ENCODE measurements at regions not wholly inside any gene's neighbourhood (a gene's known extent, or its start where the extent isn't known, plus 50 kb on each side); places are given as distances from the start of the nearest gene placed in this dataset.

DNA sequence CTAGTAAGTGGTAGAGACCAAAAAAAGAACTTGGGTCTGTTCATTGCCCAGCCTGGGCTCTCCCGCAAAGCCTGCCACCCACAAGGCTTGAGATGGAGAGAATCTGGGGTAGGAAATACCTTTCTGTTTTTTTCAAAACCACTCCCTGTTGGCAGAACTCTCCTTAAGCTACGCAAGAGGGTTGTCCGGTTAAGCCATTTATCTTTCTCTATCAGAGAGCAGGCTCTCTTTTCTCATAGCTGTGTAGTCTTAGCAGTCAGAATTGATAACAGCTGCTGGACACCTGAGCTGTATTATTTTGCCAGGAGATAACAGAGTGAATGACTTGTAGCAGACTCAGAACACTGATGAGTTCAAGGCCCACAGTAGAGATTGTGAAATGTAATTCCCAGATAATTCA, 1088.1 kb downstream of the TSN start:
- no peak overlapping the region for H3K27ac ChIP-seq
- TF ChIP-seq, protein P1, sequence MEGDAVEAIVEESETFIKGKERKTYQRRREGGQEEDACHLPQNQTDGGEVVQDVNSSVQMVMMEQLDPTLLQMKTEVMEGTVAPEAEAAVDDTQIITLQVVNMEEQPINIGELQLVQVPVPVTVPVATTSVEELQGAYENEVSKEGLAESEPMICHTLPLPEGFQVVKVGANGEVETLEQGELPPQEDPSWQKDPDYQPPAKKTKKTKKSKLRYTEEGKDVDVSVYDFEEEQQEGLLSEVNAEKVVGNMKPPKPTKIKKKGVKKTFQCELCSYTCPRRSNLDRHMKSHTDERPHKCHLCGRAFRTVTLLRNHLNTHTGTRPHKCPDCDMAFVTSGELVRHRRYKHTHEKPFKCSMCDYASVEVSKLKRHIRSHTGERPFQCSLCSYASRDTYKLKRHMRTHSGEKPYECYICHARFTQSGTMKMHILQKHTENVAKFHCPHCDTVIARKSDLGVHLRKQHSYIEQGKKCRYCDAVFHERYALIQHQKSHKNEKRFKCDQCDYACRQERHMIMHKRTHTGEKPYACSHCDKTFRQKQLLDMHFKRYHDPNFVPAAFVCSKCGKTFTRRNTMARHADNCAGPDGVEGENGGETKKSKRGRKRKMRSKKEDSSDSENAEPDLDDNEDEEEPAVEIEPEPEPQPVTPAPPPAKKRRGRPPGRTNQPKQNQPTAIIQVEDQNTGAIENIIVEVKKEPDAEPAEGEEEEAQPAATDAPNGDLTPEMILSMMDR (IDR thresholded peaks at IDR 0.05), result no peak
- intact Hi-C loops (cut with DNase I), result no loop called here
- ATAC-seq, result no peak
- 83 to 95% (median 84%) methylated on average over 3 of the region's 3 CpGs for WGBS, 3 donors
- no peak overlapping the region for H3K4me3 ChIP-seq
- H3K9me3 ChIP-seq, result no peaks in the 10 kb centered on the region
- no peak for DNase-seq
- no peaks in the 10 kb centered on the region for H3K27me3 ChIP-seq (ENCODE audit: insufficient read depth in 3 of 3, low read length in 2 of 3)
- H3K4me1 ChIP-seq, result no peaks in the 10 kb centered on the region
- no peaks in the 10 kb centered on the region for H3K36me3 ChIP-seq (ENCODE audit: insufficient read depth in 1 of 2, low read depth in 1 of 2)

DNA sequence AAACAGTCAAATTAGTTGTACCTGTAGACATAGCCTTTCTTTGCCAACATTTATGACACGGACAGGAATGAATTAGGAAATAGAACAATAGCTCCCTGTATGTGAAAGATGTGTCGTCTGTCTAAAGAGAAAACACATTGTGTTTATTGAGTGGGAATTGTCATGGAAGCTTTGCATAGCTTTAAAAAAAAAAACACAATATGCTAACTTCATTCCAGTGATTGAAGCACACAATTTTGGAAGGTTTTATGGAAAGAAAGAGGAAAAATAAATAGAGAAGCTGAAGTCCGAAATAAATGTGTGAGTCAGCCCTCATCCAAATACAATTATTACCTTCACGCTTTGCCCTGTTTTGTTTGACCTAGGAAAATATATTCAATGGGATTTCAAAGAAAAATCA, 1095.7 kb downstream of the TSN start:
- Histone ChIP-seq H3K4me1 (no peaks in the 10 kb centered on the region), H3K36me3 (ENCODE audit: insufficient read depth in 1 of 2, low read depth in 1 of 2) (no peaks in the 10 kb centered on the region), H3K4me3 (no peak overlapping the region), H3K27me3 (ENCODE audit: insufficient read depth in 3 of 3, low read length in 2 of 3) (no peaks in the 10 kb centered on the region), H3K27ac (no peak overlapping the region), H3K9me3 (no peaks in the 10 kb centered on the region)
- DNase-seq (no peak), ATAC-seq (no peak)
- intact Hi-C loops (cut with DNase I), result no loop called here
- 57 to 59% (median 58%) methylated on average over 4 of the region's 4 CpGs for WGBS, 3 donors
- TF ChIP-seq, protein P1 (IDR thresholded peaks at IDR 0.05), result no peak

- WGBS, 3 donors, result 56 to 68% (median 57%) methylated on average over 4 of the region's 4 CpGs
- Histone ChIP-seq H3K4me1 (no peaks in the 10 kb centered on the region), H3K27ac (no peak overlapping the region), H3K4me3 (no peak overlapping the region), H3K27me3 (ENCODE audit: insufficient read depth in 3 of 3, low read length in 2 of 3) (no peaks in the 10 kb centered on the region), H3K36me3 (ENCODE audit: insufficient read depth in 1 of 2, low read depth in 1 of 2) (no peaks in the 10 kb centered on the region), H3K9me3 (no peaks in the 10 kb centered on the region)
- TF ChIP-seq, protein P1 (IDR thresholded peaks at IDR 0.05), result no peak
- intact Hi-C loops (cut with DNase I), result no loop called here
- ATAC-seq, result no peak
- no peak for DNase-seq
Measured at GRCh38 chr2:122851972-122852531, 1096.6 kb downstream of the TSN start.

DNA sequence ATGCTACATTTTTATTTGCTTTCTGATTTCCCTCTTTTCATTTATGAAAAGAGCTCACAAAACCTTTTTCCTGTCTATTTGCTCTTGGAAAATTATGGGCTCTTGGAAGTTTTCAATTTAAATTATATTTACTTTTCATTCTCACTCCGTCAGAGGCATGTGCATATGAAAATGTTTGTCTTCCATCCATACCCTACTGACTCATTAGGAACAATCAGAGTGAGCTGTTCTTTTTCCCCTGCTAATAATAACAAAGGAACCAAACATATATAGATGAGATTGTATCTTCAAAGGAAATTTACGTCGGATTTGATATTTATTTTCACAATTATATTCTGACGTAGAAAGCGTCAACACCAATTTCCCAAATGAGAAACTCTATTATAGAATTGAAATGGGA, 1101.2 kb downstream of the TSN start:
- Histone ChIP-seq H3K36me3 (ENCODE audit: insufficient read depth in 1 of 2, low read depth in 1 of 2) (no peaks in the 10 kb centered on the region), H3K4me3 (no peak overlapping the region), H3K9me3 (no peaks in the 10 kb centered on the region), H3K27me3 (ENCODE audit: insufficient read depth in 3 of 3, low read length in 2 of 3) (no peaks in the 10 kb centered on the region), H3K27ac (no peak overlapping the region), H3K4me1 (no peaks in the 10 kb centered on the region)
- intact Hi-C loops (cut with DNase I), result no loop called here
- DNase-seq (no peak), ATAC-seq (no peak)
- 89 to 90% (median 90%) methylated on average over 5 of the region's 5 CpGs for WGBS, 3 donors
- TF ChIP-seq, protein P1 (IDR thresholded peaks at IDR 0.05), result no peak

- TF ChIP-seq, protein P1 (IDR thresholded peaks at IDR 0.05), result no peak
- Histone ChIP-seq H3K27ac (no peak overlapping the region), H3K4me1 (no peaks in the 10 kb centered on the region), H3K4me3 (no peak overlapping the region), H3K36me3 (ENCODE audit: insufficient read depth in 1 of 2, low read depth in 1 of 2) (no peaks in the 10 kb centered on the region), H3K27me3 (ENCODE audit: insufficient read depth in 3 of 3, low read length in 2 of 3) (no peaks in the 10 kb centered on the region), H3K9me3 (no peaks in the 10 kb centered on the region)
- intact Hi-C loops (cut with DNase I), result no loop called here
- DNase-seq (no peak), ATAC-seq (no peak)
- WGBS, 3 donors, result 79 to 89% (median 85%) methylated on average over 2 of the region's 2 CpGs
Measured at GRCh38 chr2:122858075-122858702, 1102.7 kb downstream of the TSN start.
